ACHN (cell line): ENCODE measurements at regions not wholly inside any gene's neighbourhood (a gene's known extent, or its start where the extent isn't known, plus 50 kb on each side); places are given as distances from the start of the nearest gene placed in this dataset.
"Not testable (repeated sequence)": the region's sequence is repeated elsewhere in the genome, so short reads cannot be mapped to it uniquely, and the experiment has no call there.

Source experiments
- DNase-seq: peaks from one replicate; pipeline ENCODE4 v3.0.0-alpha.2; 2015
- in situ Hi-C: cut with HindIII; loops from 2 replicates; pipeline ENCODE4 v1.10.0; 2017; ENCODE audit warnings: low sequenced_read_pairs, low pct_ligation_motif_present, low pct_unique_long_range_greater_than_20kb

DNA sequence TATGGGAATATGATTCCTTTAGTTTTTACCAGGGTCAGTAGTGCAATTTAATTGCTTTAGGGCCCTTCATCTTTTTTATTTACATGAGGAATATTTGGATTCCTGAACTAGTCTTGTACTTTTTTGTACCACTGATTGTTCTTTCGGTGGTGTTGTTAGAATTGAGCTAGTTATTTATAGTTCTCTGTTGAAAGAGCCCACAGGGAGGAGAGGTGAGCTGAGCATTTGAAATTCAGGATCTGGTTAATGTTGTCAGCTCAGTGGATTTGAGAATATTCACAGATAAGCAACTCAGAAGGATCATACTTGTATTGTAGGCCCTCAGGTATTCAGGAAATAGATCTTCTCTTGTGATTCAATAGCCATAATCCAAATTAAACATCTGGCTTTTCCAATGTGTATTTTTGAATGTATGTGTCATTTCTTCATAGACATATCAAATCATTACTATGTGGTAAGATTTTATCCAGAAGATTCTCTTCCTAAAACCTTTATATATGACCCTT is 613.2 kb downstream of the ISL1 start:
- DNase-seq: no peak
- in situ Hi-C loops: no loop called here

DNA sequence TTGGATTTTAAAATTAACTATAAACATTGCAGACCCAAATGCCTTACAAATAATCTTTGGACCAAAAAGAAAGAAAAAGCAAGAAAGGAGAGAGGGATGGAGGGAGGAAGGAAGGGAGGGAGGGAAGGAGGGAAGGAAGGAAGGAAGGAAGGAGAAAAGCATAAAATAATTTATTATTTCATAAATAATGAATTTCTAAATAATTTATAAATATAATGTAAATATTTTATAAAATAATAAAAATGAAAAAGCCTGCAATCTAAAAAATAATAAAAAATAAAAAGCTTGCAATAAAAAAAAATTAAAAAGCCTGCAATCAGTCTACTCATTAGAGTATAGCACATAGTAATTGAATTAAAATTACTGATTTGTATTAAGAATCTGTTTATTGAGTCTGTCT is 614.3 kb downstream of the ISL1 start:
- in situ Hi-C loops: no loop called here
- no peak for DNase-seq

DNA sequence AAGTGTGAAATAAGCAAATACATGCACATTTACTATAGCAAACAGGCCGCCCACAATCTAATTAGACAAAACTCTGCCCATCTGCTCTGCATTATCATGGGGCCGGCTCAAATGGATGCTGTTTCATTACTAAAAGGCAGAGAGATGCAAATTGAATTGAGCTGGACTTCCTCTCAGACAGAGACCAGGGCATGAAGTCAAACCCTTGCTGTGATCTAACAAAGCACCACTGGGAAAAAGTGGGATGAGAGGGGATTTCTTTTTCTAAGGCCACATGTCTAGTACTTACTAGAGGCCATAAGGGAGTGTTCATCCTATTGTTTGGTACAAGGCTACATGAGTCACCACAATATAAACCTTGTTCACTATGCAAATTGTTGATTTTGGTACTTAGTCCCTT is 614.7 kb downstream of the ISL1 start:
- in situ Hi-C loops: no loop called here
- DNase-seq: no peak

DNA sequence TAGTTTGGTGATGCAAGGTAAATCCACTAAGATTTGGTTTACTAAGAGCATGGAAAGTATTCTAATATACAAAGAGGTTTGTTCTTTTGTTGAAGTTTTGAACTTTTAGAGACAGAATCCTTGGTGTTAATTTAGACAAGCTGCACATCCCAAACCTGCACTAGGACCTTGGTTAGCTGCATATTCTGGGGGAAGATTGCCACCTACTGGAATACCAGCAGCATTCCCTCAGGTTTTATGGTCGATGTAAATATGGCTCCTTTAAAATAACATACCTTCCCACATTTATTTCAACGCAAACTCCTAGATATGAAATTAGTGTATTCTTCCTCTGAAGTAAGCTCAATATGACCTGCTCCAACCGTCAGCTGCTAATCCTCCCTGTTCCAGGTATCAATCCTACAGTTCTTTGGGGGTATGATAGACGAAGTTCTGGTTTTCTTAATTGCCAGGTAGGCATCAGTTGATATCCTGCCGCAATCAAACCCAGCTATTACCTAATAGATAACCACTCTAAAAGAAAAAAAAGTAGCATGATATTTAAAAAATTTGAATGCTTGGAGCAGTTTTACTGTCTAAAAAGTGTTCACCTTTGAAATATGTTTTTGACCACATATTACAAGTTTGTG is 624.1 kb downstream of the ISL1 start:
- peak; percentile 45 for DNase-seq
- in situ Hi-C loops: no loop called here

DNA sequence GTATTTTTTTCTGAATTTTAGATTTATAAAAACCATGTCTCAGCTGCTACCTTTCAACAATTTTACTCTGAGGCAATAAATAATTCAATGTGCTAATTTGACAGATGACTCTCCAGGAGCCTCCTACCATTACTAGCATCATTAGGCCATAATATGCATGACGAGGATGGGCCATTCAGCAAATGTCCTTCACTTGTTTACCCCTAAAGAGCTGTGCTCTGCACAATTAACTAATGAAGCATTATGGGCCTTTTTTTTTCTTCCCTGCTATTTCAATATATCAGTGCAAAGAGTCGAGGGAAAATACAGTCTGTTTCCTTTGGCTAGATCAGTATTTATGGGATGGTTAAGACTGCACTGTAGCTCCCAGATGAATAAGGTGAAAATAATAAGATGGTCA is 627.2 kb downstream of the ISL1 start:
- DNase-seq: no peak
- in situ Hi-C loops: no loop called here

DNA sequence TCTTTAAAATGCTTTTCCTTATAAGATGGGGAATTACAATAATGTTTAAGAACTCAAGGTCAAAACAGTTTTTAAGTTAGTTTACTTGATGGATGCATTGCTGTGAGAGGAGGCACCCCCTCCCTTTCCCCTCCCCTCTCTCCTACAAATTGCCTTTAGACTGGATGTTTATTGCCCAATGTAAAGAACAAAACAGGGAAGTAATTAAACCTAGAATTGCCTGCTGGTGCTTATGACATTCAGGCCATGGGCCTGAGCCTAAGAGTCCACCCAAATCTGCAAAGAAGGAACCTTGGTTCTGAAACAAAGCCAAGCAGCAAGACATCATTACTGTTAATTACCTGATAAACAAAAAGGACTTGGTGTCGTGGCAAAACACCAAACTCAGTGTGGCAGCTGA is 630.3 kb downstream of the ISL1 start:
- no peak for DNase-seq
- in situ Hi-C loops: no loop called here

DNA sequence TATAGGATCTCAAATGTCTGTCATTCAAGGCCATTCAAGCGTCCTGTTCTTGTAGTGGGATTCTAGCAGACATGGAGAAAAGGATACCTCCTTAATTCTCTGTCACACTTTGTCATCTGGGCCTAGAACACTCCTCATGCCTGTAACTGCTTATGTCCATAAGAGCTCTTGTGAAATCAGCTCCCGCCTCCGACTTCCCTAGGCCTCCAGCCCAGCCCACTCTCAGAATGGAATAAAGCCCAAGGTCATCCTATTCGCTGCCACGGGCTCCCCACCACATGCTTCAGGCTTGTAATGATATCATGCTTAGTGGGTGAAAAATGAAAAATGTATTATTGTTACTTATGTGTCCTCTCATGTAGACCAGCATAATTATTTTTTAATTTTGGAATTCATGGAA is 632.5 kb downstream of the ISL1 start:
- DNase-seq: no peak
- in situ Hi-C loops: no loop called here

DNA sequence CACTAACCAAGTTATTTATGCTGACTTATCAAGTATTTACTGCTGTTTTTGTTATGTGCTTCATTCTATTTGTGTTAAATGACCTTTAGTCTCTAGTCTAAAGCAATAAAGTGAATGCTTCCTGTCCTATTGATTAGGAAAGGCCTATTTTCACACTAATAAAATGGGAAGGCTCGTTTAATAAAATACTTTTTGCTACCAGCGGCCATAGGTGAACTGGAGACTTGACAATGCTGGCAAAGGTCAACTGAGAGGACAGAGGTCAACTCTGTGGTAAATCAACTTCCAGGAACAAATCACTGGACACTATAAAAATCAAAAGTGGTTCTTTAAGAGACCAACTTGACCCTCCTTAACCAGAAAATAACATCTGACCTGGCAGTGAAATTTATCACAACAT is 634.3 kb downstream of the ISL1 start:
- no peak for DNase-seq
- in situ Hi-C loops: no loop called here

DNA sequence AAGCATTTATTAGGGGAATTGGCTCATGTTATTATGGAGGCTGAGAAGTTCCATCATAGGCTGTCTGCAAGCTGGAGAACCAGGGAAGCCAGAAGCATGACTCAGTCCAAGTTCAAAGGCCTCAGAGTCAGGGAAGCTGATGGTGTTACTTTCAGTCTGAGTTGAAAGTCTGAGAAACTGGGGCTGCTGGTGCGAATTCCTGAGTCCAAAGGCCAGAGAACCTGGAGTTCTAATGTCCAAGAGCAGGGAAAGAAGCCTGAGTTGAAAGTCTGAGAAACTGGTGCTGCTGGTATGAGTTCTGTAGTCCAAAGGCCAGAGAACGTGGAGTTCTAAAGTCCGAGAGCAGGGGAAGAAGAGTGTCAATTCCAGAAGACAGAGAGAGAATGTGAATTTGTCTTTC is 641.1 kb downstream of the ISL1 start:
- no peak for DNase-seq
- in situ Hi-C loops: no loop called here

DNA sequence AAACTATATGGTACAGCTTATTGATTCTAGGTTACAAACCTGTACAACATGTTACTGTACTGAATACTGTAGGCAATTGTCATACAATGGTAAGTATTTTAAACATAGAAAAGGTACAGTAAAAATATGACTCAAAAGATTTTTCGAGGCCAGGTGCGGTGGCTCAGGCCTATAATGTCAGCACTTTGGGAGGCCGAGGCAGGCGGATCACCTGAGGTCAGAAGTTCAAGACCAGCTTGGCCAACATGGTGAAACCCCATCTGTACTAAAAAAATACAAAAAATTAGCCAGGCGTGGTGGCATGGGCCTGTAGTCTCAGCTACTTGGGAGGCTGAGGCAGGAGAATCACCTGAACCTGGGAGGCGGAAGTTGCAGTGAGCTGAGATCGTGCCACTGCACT is 646.6 kb downstream of the ISL1 start:
- in situ Hi-C loops, DNase-seq: not testable (repeated sequence)

DNA sequence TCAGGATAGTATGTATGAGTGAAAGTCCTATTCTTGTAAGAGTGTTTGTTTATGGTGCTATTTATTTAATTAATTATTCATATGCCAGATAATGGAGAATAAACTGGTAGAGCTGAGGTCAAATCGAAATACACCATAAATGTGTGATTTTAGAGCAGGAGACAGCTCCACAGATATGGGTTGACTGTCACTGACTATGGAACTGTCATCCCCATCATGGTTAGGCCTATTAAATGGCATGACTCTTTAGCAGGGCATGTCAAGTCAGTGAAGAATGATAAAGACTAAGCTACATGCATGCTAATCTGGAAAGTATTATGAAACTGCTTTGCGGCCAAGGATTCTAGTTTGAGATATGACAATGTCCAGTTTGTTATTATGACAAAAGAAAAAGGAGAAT is 658.6 kb downstream of the ISL1 start:
- no peak for DNase-seq
- in situ Hi-C loops: no loop called here

DNA sequence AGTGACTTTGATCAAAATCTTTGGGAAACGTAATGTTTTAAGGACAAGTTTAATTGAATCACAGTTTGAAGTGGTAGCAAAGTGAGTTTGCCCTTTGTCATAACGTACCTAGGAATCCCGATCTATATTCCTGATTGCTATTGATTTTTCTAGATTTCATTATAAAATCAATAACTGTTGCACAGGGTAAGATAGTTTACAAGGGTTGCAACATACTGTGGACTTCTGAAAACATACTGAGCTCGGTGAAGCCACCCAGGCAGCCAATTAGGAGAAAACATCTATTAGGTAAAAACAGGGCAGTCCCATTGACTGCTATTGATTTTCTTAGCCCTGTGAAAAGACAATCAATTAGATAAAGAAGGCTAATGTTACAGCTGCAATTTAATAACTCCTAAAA is 659.9 kb downstream of the ISL1 start:
- in situ Hi-C loops: no loop called here
- no peak for DNase-seq

DNA sequence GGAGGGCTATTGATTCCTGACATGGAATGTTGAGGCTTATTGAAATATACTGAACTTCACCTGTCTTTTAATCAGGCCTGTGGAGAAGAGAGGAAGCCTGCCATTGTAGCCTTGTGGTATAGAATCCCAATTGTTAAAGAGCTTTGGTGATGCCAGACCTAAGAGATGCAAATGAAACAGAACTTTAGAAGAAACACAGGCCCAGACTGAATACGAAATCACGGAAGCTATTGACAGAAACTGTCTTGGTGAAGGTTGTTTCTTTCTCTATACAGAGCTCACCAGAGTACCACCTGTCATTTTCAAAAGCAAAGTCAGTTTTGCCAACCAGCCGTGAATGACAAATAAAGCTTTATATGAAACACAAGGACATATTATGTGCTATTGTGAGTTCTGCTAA is 660.3 kb downstream of the ISL1 start:
- in situ Hi-C loops: no loop called here
- no peak for DNase-seq

DNA sequence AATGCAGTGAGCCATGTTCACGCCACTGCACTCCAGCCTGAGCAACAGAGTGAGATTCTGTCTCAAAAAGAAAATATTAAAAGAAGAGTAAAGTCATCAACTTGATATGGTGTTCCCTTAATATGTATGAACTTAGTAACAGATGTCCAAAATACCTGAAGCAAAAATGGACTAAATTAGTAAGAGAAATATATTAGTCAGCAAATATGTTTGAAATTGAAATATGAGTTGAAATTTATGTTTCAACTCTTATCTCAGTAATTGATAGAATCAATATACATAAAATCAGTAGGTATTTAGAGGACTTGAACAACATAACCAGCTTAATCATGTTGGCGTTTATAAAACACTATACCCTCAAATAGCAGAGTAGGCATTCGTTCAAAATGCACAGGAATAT is 668.5 kb downstream of the ISL1 start:
- no peak for DNase-seq
- in situ Hi-C loops: no loop called here

DNA sequence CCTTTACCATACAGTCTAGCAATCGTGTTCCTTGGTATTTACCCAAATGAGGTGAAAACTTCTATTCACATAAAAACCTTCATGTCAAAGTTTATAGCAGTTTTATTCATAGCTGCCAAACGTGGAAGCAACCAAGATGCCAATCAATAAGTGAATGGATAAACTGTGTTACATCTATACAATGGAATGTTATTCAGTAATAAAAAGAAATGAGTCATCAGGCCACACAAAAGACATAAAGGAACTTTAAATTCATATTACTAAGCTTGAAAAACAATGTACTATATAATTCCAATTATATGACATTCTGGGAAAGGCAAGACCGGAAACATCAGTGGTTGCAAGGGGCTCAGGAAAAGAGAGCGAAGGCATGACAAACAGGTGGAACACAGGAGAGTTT is 679.9 kb downstream of the ISL1 start:
- DNase-seq: no peak
- in situ Hi-C loops: no loop called here

DNA sequence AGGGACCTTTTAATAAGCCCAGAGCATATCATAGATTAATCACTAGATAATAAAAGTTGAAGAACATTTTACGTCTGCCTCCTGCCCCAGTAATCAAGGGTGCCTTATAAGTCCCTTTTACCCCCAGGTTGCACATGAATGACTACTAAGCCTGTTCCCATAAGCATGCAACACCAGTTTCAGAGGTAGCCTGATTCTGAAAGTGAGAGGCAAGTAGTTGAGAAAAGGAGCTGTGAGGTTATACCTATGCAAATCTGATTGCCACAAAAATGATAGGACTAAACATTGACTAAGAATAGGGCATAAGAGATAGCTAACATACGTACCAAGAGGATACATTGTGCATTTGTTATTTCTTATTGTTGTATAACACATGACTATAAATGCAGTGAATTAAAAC is 681.9 kb downstream of the ISL1 start:
- in situ Hi-C loops: no loop called here
- no peak for DNase-seq

DNA sequence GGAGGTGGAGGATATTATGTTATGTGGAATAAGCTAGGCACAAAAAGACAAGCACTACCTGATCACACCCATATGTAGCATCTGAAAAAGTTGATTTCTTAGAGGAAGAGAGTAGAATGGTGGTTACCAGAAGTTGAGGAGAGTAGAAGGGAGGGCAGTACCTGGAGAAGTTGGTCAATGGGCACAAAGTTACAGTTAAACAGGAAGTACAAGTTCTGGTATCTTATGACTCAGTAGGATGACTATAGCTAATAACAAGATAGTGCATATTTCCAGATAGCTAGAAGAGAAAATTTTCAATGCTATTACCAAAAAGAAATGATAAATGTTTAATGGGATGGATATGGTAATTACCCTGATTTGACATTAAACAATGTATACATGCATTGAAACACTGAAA is 686.7 kb downstream of the ISL1 start:
- DNase-seq: no peak
- in situ Hi-C loops: no loop called here

DNA sequence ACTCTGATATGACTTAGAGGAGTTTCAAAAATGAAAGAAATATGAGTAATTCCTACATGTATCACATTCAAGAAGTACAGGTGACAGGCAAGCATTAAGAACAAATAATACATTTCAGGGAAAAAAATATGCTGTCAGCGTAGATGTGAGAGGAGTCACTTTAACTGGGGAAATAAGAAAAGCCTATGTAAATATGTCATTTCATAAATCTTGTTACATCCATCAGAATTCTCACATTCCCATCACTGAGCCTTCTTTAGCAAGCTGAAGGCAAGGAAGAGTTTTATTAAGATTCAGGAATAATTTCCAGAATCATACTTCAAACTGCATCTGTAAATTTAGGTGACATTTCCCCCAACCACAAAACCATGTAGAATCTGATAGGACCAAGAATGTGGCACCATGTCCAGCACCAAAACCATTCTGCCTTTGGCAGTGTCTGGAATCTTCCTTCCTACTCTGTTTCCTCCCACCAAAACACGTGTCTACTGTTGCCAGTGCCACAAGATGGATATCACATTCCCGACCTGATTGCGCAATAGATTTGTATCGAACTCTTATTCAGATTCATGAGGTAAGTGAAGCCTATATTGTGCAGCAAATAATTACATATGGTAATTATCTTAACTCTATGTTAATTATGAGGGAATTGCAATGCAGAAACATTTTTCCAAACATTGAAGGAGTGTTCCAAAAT is 690.9 kb downstream of the ISL1 start:
- in situ Hi-C loops: no loop called here
- DNase-seq: no peak

DNA sequence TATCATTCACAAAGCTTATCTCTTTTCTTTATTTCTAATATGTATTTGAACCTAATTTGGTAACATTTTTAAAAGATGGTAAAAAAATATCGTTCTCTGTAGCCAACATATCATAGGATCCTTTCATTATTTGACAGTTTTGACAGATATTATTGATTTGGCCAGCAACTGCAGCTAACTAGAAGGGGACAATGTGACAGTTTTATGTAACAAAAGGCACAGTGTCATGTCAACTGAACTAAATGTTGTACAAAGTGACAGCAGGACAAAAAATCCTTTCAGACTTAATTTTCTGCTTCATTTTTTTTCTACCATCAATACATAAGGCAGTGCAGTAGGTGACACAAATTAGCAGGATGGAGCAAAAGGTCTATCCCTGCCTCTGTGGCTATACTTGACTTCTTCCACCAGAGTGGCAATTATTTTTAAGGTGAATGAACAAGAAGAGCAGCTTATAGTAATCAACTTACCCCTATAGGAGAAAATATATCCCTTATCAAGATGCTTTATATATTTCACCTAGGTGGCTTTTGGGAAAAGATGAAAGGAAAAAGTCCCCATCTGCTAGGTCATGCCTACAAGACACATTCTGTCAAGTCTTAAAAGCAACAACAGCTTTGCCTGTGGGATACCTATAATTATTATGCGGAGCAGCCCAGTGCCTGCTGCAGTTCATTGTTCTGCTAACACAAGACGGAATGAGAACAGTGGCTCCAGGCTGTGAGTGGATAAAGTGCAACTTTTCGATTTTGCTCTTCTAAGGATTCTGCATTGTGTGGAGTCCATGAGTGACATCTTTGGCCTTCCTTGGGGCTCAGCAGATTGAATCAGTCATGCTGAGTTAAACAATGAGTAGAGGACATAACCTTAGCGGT is 694.9 kb downstream of the ISL1 start:
- in situ Hi-C loops: no loop called here

DNA sequence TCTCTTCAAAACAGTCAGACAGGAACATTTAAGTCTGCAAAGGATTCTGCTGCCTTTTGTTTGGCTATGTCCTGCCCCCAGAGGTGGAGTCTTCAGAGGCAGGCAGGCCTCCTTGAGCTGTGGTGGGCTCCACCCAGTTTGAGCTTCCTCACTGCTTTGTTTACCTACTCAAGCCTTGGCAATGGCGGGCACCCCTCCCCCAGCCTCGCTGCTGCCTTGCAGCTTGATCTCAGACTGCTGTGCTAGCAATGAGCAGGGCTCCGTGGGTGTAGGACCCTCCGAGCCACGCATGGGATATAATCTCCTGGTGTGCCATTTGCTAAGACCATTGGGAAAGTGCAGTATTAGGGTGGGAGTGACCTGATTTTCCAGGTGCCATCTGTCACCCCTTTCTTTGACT is 685.4 kb upstream of the ITGA1 start:
- DNase-seq, in situ Hi-C loops: not testable (repeated sequence)

More for the DNA sequence above, 694.9 kb downstream of the ISL1 start:
- DNase-seq: no peak
